Myocyte (in vitro differentiated cells): ENCODE measurements at regions not wholly inside any gene's neighbourhood (a gene's known extent, or its start where the extent isn't known, plus 50 kb on each side); places are given as distances from the start of the nearest gene placed in this dataset.

Experiments used
- DNase-seq: peaks from one replicate; pipeline ENCODE4 v3.0.0-alpha.2; 2012; ENCODE audit warnings: low read depth

- no peak for DNase-seq
Observed at GRCh38 chr6:170162775-170163404, 128.0 kb downstream of the DLL1 start.

GRCh38 chr6:170162011-170162774 is 128.7 kb downstream of the DLL1 start:
- DNase-seq, result no peak

DNA sequence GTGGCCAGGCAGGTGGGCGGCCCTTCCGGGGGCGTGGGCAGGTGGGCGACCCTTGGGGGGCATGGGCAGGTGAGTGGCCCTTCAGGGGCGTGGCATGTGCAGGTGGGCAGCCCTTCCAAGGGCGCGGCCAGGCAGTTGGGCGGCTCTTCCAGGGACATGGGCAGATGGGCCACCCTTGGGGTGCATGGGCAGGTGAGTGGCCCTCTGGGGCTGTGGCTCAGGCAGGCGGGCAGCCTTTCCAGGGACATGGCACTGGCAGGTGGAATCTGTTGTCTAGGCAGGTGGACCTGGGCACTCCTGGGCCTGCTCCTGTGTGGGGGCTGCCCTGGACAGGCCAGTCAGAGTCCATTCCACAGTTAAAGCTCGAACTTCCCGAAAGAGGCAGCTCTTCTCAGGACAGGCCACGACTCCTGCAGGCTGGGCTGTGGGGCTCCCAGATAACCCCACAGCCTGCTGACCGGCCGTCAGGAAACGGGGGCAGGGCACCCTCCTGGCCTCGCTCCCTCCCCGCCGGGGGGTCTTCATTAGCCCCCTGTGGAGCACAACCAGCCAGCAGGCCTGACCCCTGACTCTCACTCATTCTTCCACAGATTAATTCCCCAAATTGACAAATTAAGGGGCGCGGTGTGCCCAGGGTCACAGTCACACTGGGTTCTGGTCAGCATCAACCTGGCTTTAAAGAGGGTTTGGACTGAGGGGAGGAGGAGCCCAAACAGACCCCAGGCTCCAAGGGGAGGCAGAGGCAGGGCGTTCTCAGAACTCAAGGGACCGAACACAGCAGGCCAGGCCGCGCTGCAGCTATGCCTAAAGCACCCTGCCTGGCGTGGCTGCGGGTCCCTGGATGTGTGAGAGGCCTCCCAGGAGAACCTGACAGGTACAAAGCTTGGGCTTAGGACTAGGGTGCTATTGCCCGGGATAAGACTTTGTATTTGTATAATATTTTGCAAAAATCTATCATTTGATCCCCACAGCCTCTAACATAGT is 130.0 kb downstream of the DLL1 start:
- DNase-seq, result no peak

DNA sequence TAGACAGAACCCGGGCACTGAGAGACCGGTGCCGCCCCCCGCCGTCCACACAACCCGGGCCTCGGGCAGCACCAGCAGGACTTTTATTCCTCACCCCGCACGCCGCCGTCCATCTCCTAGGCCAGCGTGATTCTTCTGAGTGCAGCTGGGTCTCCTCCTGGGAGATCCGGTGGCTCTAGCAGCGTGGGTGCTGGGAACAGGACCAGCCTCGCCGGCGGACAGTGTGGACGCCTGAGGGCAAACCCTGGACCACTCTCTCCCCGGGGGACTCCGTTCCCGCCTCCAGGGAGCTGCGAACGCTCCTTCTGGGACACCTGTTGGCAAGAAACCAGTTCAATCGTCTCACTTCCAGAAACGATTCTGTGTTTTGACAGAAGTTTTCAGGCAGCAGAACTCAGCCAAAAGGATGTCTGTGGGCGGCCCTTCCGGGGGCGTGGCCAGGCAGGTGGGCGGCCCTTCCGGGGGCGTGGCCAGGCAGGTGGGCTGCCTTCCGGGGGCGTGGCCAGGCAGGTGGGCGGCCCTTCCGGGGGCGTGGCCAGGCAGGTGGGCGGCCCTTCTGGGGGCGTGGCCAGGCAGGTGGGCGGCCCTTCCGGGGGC is 130.7 kb downstream of the DLL1 start:
- DNase-seq, result no peak

DNA sequence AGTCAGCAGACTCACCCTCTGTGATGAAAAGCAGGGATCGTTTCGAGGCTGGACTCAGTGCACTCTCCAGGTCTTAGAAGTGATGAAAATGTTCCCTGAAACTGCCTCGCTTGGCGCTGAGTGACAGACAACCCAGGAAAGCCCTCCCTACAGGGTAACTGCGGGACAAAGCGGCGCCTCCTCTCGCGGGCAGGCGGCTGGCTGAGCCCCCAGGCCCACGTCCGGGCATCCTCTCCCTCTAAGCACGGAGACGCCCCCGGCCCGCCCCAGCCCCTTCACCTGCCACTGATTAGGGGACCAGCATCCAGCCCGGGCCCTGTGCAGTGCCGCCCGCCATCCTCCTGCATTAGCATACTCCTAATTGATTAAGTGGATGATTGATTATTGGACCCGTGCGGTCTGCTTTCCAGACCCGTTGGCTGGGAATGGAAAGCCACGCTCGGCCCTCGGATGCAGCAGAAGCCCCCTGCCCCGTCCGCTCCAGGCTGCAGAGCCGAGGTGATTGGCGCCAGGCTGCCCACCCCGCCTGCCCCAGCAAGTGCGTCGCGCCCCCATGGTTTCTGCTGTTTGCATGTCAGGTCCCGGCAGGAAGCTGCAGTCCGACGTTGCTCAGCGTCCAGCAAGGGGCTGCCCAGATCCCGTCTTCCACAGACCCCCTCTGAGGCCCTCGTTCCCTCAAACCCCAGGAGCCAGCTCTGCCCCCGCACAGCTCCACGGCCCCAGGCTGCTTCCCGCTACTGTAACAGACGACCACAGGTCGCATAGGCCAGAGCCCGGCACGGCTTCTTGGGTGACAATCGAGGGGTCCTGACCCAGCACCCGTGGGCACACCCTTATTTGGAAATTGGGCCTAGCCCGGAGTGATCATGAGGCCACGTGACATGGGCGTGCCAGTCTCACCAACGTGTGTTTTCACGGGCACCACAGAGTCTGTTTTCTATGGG is 131.6 kb downstream of the DLL1 start:
- DNase-seq, result no peak

DNA sequence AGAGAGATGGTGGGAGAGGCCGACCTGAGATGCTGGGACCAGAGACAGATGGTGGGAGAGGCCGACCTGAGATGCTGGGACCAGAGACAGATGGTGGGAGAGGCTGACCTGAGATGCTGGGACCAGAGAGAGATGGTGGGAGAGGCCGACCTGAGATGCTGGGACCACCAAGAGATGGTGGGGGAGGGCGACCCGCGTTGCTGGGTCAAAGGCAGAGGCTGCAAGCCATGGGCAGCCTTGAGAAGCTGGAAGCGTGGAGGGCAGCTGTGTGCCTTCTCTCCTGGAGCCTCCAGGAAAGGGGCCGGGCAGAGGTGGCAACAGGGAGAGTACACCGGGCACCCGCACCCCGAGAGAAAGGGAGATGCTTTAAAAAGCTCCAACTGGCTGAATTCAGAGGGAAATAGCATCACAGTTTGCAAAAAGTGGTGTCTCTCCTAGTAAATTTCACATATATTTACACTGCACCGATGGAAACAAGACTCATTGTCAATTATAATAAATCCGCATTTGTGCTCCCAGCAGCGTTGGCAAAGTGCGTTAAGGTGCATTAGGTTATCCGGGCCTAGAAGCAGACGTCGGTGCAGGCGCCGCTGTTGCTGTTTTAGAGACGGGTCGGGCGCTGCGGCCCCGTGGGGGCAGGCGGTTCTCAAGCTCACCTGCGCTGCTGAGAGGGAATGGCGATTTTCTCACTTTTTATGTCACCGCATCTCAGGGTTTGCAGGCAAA is 132.4 kb downstream of the DLL1 start:
- DNase-seq, result no peak

GRCh38 chr6:170157567-170158218 is 133.2 kb downstream of the DLL1 start:
- DNase-seq, result no peak

GRCh38 chr6:170156448-170157375 is 134.2 kb downstream of the DLL1 start:
- no peak for DNase-seq

DNA sequence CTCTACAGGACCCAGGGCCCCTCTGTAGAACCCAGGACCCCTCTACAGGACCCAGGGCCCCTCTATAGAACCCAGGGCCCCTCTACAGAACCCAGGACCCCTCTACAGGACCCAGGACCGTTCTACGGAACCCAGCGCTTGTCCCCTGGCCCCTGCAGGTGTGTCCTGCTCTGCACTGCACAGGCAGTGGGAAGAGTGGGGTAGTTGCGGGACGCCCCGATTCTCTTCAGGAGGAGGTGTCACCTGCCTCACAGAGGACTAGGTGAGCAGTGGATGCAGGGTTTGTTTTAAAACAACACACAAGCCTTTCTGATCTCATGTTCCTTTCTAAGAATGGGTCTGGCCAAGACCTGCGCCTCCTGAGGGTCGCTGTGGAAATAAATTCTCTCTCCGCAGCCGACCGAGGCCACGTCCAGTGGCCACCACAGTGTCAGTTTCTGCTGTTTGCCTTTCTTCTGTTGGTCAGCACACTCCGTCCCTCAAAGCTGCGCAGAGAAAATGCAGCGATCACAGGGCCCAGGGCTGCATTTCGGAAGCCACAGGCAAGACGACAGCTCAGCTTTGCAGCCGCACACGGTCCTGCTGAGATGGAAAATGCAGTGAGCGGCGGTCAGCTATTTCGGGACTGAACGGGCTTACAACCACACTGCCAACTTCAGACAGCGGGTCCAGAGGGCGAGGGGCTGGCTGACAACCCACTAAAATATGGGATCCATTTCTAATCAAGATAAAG is 135.2 kb downstream of the DLL1 start:
- DNase-seq, result no peak

- DNase-seq, result no peak
Observed at GRCh38 chr6:170153436-170154319, 137.2 kb downstream of the DLL1 start.

DNA sequence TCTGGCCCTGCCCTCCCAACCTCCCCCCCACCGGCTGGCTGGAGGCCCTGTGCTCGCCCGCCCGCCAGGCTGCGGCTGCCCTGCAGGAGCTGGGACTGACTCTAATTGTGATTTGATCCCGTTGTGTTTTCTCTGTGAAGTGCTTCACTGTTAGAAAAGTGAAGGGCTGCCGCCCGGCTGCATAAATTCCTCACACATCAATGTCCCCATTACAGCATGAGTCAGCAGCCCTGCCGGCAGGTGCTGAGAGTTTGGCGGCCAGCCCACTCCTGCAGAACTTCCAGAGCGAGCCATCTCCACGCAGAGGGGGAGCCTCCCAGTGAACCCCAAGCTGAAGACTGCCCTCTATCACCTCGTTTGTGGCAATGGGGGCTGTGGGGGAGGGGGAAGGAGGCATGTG is 137.9 kb downstream of the DLL1 start:
- DNase-seq, result peak; percentile 62

DNA sequence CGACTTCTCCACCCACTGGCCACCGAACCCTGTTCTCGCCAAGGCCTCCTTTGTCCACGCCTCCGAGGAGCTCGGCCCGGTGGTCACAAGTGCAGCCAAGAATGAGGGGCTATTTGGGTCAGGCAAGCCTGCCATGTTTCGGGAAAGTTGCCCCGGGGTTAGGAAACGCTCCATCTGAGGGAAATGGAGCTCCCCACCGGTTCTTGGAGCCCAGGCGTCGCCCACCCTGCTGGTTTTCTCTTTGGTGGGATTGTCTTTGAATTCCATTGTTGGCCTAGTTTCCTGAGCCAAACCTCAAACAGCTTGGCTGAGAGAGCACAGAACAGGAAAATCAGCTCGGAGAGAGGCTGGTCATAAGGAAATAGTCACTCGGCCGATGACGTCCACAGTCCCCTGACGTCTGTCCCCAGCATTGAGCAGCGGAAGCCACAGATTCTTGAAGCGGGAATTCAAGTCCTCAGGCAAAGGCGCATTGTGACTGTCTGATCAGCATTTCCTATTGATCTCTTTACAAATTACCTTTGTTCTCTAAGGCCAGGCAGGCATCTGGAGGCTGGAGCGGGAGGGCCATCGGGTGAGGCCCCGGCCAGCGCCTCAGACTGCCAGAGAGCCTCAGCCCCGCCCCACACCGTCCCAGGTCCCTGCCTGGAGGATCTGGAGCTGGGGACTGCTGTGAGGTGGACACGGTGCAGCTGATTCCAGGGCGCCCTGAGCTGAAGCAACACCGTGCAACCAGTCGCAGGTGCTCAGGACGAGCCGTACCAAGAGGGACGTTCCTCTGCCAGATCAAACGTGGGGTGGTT is 138.6 kb downstream of the DLL1 start:
- DNase-seq, result no peak

GRCh38 chr6:170151804-170152123 is 139.1 kb downstream of the DLL1 start:
- no peak for DNase-seq

GRCh38 chr6:170151321-170151771 is 139.5 kb downstream of the DLL1 start:
- no peak for DNase-seq

DNA sequence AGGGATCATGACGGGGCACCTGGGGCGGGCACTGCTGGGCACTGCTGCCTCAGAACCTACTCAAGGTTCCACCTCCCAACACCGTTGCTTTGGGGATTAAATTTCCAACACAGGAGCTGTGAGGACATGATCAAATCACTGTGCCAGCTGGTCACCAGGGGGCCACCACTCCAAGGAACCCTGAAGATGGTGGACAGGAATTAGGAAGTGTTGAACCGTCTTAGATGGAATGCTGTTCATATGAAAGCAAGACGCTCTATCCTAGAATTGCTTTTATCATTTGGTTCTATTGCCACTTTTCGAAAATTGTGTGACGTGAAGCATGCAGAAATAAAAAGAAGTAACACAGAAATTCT is 140.3 kb downstream of the DLL1 start:
- no peak for DNase-seq
